RWPE2 (cell line): ENCODE measurements at regions not wholly inside any gene's neighbourhood (a gene's known extent, or its start where the extent isn't known, plus 50 kb on each side); places are given as distances from the start of the nearest gene placed in this dataset.

ENCODE experiments used
- ATAC-seq: fragments of 200-7000 bp; cut with Tn5 transposase; 3 replicates; pipeline ENCODE4 v1.9.1; 2021; ENCODE audit warnings: low read depth
- DNase-seq: peaks from one replicate; pipeline ENCODE4 v3.0.0-alpha.2; 2020; ENCODE audit warnings: low spot score
- H3K27ac ChIP-seq: fragments of 450-650 bp; 2 replicates; pipeline ENCODE4 v1.5.1; 2017; ENCODE audit warnings: mild to moderate bottlenecking; ENCODE audit not compliant: poor library complexity, severe bottlenecking
- H3K27me3 ChIP-seq: fragments of 250-450 bp; sonication (Bioruptor Pico); 2 replicates; pipeline ENCODE4 v1.5.1; 2021; ENCODE audit warnings: mild to moderate bottlenecking, moderate library complexity; ENCODE audit not compliant: insufficient read depth, poor library complexity, severe bottlenecking
- H3K36me3 ChIP-seq: fragments of 250-450 bp; sonication (Bioruptor Pico); 2 replicates; pipeline ENCODE4 v1.5.1; 2020; ENCODE audit warnings: low read depth, mild to moderate bottlenecking, moderate library complexity
- H3K4me1 ChIP-seq: fragments of 250-450 bp; sonication (Bioruptor Pico); 2 replicates; pipeline ENCODE4 v1.5.1; 2021; ENCODE audit warnings: mild to moderate bottlenecking, moderate library complexity; ENCODE audit not compliant: insufficient read depth, poor library complexity, severe bottlenecking
- H3K4me3 ChIP-seq: fragments of 250-450 bp; sonication (Bioruptor Pico); 2 replicates; pipeline ENCODE4 v1.5.1; 2021; ENCODE audit warnings: mild to moderate bottlenecking, moderate library complexity; ENCODE audit not compliant: severe bottlenecking
- H3K9me3 ChIP-seq: fragments of 250-450 bp; sonication (Bioruptor Pico); 2 replicates; pipeline ENCODE4 v1.5.1; 2021; ENCODE audit warnings: mild to moderate bottlenecking, moderate library complexity; ENCODE audit not compliant: severe bottlenecking
- CTCF ChIP-seq: fragments of 450-650 bp; IDR thresholded peaks from one replicate; pipeline ENCODE4 v1.5.1; 2017; ENCODE audit warnings: mild to moderate bottlenecking, moderate library complexity; ENCODE audit not compliant: poor library complexity, severe bottlenecking

- Histone ChIP-seq H3K4me3 (no peak overlapping the region), H3K4me1 (no peaks in the 10 kb centered on the region), H3K36me3 (no peaks in the 10 kb centered on the region), H3K27ac (no peak overlapping the region), H3K27me3 (no peaks in the 10 kb centered on the region), H3K9me3 (no peaks in the 10 kb centered on the region)
- ATAC-seq: no peak
- TF ChIP-seq CTCF: no peak
- DNase-seq: no peak
These were observed 55.2 kb upstream of the FLT1 start for GRCh38 chr13:28550091-28550490.

DNA sequence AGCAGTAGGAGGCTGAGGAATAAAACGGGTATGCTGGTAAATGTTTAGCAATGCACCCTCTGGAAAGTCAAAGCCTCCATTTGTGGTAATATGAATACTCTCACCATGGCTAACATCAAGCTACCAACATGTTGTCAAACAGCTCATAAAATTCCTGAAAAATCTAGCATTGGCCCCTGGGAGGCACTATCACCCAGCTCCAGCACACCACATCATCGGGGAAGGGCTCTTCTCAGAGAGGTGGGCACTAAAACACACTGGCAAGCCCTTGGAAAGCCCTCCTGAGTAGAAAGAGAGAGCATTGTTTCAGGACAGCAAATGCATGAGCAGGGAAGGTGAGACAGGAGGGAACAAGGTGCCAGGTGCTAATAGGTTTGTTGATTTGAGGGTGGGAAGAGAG, 53.9 kb upstream of the FLT1 start:
- Histone ChIP-seq H3K27ac (no peak overlapping the region), H3K4me3 (no peak overlapping the region), H3K9me3 (no peaks in the 10 kb centered on the region), H3K36me3 (no peaks in the 10 kb centered on the region), H3K27me3 (no peaks in the 10 kb centered on the region), H3K4me1 (no peaks in the 10 kb centered on the region)
- ATAC-seq: no peak
- no peak for TF ChIP-seq CTCF
- DNase-seq: no peak

DNA sequence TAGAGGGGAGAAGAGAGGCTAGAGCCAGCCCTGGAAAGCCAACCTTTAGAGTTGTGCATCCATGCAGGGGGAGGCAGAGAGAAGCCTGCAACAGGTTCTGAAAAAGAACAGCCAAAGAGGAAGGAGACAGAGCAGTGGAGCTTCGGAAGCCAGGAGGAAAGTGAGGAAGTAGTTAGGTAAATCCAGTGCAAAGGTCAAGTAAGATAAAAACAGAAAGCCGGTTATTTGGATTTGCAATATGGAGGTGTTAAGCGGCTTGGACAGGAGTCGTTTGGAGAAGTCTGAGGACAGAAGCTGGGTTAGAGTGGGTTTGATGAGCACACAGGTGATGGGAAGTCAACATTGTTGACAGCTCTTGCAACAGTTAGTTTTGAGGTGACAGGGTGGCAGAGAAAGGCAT, 53.5 kb upstream of the FLT1 start:
- H3K4me3 ChIP-seq: no peak overlapping the region
- DNase-seq (no peak), ATAC-seq (no peak)
- TF ChIP-seq CTCF: no peak
- no peaks in the 10 kb centered on the region for H3K4me1 ChIP-seq
- no peaks in the 10 kb centered on the region for H3K9me3 ChIP-seq
- no peaks in the 10 kb centered on the region for H3K27me3 ChIP-seq
- no peaks in the 10 kb centered on the region for H3K36me3 ChIP-seq
- H3K27ac ChIP-seq: no peak overlapping the region

DNA sequence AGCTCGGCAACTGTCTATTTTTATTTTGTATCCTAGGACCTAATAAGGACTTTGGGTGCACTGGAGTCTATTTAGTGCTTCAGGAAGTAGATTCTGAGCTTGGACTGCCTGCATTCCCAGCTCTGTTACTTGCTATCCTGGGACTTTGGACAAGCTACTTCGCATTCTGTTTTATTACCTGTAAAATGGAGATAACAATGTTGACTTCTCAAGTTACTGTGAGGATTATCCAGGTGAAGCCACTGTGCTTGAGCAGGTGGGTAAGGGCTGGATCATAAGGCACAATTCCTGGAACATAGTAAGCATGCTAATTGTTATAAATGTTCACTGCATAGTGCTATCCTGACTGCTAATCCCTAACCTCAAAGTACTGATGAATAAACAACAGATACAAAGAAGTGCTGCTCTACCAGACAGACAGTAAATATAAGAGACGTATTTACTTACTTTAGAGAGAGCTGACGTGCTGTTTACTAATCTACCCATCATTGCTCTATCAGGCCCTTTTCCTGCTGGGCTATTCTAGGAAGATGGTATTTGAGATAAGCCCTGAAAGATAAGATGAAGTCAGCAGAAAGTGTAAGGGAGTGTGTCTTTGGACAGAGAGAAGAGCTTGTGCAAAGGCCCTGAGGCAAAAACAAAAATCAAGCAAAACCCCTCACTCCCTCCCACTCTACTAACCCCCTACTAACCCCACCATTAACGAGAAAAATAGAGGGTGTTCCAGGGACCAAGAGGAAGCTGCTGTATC, 50.8 kb upstream of the FLT1 start:
- ATAC-seq: no peak

More for the DNA sequence above, 50.8 kb upstream of the FLT1 start:
- Histone ChIP-seq H3K4me3 (no peak overlapping the region), H3K4me1 (no peaks in the 10 kb centered on the region), H3K27ac (no peak overlapping the region), H3K27me3 (no peaks in the 10 kb centered on the region), H3K9me3 (no peaks in the 10 kb centered on the region), H3K36me3 (no peaks in the 10 kb centered on the region)
- TF ChIP-seq CTCF: no peak
- no peak for DNase-seq
